Inferior parietal cortex (tissue), 1 donor: ENCODE measurements at regions not wholly inside any gene's neighbourhood (a gene's known extent, or its start where the extent isn't known, plus 50 kb on each side); places are given as distances from the start of the nearest gene placed in this dataset.

Experiments
- DNase-seq: peaks from one replicate; pipeline ENCODE4 v3.0.0-alpha.2; 2016; ENCODE audit errors: extremely low spot score

DNA sequence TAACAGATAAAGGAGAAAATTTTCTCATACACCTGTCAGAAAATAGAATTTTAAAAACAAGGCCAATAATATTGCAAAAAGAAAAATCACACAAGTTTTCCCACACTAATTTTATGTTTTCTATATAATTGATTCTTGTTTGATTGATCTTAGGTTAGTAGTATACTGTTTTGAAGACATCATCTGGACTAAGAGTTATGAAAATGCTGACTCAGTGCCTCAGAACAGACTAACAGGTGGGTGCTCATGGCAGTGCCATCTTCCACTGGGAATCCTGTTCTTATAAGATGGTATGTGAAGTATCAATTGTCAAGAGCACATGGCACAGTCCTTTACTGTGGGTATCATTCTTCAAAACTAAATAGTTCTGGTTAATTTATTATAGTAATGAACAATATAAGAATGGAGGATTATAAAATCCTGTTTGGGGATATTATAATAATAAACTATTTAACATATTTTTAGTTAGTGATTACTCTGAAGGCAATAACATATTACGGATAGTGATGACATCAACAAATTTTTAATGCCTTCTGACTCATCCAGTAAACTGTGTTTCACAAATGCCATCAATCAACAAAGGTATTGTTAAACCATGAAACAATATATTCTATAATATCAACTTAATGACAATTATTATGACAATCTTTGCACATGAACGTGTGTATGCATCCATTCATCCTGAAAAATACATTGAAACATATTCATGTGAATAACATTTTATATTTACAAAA is 384.6 kb upstream of the KHDRBS2 start:
- no peak for DNase-seq

DNA sequence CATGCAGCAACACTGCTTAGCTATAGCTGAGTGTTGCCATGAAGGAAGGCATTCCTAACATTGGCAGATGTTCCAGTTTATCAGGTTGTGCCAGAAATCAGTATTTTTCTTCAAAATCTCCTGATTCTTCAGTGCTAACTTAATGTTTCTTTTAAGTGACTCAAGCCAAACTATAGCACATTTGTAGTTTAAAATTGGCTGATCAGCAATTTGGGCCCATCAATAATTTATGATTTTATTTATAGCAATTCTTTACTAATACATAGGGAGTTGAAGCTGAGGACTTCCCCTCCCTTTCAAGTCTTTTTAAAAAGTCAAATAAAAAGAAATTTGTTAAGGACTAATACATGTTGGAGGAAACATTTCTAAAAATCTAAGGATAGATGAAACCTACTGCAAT is 383.8 kb upstream of the KHDRBS2 start:
- DNase-seq: no peak

DNA sequence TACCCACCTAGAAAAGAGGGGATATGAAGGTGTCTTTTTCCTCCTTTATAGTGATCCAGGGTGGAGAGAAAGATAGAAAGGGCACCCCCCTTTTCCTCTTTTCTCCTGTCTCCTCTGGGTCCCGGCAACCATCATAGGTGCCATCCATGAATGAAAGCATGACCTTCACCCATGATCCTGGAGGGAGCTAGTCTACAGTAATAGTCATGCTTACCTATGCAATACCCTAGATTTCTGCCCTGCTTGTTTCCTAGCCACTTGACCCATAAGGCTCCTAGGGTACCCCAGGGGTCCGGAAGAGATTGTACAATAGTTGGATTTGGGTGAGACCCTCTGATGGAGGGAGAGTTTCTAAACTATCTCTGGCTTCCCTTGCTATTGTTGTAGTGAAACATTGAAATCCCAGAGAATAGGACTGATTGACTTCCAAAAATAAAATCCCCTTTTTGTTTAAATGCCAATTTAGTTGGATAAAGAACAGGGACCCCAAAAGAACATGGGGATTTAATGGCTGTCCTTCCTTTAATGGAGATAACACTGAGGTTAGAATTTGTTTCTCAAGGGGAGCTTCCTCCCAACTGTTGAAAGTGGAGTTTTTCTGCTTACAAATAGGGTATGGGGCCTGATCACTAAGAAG is 366.8 kb upstream of the KHDRBS2 start:
- DNase-seq: no peak

DNA sequence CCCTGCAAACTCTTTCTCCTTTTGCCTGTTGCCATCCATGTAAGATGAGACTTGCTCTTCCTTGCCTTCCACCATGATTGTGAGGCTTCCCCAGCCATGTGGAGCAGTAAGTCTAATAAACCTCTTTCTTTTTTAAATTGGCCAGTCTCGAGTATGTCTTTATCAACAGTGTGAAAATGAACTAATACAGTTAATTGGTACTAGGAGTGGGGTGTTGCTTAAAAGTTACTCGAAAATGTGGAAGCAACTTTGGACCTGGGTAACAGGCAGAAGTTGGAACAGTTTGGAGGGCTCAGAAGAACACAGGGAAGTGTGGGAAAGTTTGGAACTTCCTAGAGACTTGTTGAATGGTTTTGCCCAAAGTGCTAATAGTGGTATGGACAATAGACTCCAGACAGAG is 359.2 kb upstream of the KHDRBS2 start:
- no peak for DNase-seq

DNA sequence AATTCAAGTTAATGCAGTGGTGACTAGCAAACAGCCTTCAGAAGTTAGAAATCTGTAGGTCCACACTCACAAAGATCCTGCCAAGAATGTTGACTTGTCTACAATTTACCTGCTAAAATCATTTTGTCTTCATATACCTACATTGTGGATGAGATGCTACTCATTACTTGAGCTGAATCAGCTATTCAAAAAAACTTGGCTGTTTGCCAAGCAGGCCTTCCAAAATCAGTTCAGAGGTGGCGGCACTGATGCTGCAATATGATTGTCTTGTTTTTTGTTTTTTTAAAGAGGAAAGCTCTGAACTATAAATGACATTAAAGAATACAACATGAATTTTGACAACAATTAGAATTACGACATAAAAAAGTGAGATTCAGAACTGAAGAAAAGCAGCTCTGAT is 354.7 kb upstream of the KHDRBS2 start:
- no peak for DNase-seq

DNA sequence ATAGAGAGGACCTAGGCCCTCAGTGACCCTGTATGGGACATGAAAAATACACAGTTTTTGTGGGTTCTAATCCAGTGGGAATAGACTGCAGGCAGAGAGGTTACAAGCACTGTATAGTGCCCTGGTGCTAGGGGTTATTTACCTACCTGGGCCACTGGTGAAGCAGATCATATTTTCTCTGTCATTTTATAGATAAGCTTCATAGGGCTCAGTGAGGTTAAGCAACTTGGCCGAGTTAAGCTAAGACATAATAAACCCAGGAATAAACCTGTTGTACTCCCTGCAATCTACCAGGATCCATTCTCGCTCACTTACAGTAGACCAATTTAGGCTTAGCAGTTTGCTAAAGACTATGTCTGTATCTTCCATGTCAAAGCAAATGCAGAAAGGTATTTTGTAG is 340.6 kb upstream of the KHDRBS2 start:
- no peak for DNase-seq

DNA sequence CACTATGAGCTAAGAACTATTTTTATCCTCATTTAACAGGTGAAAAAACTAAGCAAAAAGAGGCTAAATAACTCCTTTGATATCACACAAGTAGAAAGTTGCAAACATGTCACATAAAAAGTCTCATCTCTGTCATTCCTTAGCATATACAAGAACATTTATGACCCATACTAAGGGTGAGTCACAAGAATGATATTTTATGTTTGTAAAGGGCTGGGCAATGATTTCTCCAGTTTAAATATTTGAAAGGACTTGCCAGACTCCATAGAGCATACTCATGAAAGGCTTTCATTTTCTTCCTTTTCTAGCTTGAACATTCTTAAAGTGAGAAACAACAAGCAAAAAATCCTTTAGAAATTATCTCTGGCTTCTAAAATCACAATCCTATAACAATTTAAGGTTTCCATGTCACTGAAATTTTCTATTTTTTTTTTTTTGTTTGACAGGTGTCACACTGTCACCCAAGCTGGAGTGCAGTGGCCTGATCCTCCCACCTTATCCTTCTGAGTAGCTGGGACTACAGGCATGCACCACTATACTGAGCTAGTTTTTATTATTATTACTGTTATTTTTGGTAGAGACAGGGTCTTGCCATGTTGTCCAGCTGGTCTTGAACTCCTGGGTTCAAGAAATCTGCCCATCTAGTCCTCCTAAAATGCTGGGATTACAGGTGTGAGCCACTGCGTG is 338.0 kb upstream of the KHDRBS2 start:
- DNase-seq: no peak

DNA sequence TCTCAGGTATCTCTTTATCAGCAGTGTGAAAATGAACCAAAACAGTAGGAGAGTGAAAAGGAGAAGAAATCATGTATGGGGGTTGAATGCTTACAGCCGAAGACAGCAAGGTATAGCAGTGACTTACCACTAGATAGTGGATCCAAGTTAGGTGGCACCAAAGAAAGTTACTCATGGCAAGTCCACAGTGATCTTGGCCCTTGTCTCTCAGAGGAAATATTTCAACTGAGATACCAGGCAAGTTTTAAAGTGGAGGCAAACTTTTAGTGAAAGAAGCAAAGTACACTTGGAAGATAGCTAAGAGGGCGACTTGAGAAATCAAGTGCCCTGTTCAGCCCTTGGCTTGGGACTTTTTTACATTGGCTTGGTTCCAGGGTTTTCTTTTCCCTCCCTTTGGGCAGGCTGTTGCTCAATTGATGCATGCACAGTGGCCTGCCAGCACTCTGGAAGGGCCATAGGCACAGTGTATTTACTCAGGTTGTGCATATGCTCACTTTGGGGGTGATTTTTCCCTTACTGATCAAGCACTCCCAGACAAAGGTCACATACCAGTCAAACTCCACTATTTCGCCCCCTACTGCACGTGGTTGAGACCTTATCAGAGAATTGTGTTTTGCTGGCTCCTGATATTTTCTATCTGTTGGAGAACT is 329.5 kb upstream of the KHDRBS2 start:
- no peak for DNase-seq

DNA sequence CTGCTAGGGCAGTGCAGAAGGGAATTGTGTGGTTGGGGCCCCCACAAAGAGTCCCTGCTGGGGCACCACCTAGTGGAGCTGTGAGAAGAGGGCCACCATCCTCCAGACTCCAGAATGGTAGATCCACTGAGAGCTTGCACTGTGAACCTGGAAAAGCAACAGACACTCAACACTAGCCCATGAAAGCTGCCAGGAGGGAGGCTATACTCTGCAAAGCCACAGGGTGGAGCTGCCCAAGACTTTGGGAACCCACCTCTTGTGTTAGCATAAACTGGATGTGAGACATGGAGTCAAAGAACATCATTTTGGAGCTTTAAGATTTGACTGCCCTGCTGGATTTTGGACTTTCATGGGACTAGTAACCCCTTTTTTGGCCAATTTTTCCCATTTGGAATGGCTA is 328.4 kb upstream of the KHDRBS2 start:
- no peak for DNase-seq

DNA sequence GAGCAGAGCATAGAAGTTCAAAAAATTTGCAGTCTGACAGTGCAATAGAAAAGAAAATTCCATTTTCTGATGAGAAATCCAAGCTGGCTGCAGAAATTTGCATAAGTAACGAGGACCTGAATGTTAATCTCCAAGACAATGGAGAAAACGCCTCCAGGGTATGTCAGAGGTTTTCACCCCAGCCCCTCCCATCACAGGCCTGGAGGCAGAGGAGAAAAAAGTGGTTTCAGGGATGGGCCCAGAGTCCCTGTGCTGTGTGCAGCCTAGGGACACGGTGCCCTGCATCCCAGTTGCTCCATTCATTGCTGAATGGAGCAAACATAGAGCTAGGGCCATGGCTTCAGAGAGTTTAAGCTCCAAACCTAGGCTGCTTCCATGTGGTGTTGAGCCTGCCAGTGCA is 327.9 kb upstream of the KHDRBS2 start:
- DNase-seq: no peak

DNA sequence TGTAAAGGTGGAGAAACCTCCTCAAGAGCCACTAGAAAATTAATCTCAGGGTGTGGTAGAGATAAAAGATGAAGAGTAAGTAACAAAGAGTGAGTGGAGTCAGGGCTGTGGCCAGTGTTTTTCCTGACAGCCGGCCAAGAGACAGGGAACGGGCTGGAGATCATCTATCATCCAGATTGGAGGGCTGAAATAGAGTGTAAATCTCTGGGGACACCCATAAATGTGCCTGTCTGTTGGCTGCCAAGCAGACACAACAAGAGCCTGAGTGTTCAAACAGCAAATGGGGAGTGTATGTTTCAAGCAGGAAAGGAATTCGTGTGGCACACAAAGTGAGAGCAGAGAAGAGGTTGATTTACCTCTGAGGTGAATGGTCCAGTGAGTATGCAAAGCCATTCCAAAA is 326.4 kb upstream of the KHDRBS2 start:
- DNase-seq: no peak

DNA sequence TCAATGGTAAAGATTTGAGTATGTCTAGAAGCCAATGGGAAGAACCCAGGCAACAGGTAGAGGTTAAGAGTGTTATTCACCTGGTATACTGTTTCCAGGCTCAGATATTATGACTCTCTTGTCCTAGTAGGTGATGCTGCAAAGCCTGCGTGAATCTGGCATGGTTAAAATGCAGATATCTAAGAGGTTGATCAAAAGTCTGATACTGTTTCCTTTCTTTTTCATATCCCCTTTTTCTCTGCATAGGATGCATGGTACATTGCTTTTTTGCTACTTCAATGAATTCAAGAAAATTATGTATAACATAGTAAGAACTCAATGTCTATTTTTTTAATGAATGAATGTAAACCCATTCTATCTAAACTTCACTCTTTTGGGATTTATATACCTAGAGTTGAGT is 284.3 kb upstream of the KHDRBS2 start:
- DNase-seq: no peak

DNA sequence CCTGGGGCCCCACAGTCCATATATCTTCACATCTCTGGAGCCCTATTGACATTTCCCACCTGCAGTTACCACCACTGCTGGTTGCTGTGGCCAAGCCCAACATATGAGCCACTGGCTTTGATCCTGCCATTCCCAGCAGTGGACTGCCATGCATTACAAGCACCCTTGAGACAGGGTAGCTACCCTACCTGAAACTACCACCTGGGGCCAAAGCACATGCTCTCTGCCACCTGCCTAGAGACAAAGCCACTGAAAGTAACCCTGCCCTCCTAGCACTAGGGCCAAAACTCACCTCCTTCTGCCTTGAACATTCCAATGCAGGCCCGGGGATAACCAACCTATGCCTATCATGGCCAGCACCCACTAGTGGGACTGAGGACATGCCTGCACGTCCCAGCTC is 255.5 kb upstream of the KHDRBS2 start:
- DNase-seq: no peak

DNA sequence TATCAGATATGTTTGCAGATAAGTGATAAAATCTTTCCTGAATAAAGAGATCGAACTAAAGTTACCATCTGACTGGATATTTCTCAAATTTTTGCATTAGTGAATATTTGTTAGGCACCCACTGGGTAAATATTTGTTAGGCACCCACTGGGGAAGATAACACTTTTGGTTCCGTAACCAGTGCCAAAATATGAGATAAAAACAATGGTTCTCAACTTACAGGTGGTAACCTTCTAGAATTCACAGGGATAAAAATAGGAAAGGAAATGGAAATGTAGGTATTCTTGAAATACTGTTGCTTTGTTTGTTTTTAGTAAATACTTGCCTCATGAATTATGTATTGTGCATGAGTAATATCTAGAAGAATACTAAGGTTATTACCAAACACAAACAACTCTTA is 245.0 kb upstream of the KHDRBS2 start:
- DNase-seq: no peak

DNA sequence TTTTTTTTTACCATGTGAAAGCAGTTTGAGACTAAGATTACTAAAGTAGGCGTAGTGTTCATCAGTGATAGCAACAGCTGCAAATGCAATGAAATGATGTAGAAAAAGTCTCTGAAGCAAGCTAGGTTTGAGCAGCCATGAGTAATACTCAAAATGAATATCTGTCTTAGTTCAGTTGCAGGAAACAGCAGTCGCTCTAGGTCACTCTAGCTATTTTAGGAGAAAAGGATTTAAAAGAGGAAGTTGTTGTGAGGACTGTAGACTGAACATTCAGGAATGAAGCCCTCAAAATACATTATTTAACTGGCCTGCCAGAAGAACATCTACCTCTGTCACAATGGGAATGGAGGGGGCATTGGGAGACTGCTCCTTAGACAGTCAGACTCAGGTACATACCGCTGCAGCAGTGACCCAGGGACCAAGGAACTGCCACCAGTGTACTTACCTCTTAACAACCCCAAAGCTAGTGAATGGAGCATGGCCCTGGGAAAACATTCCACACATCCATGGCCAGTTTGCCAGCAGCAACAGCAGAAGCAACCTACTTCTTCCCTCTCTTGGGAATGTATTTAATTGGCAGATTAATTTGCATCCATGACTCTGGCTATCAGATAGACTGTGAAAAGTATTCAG is 243.0 kb upstream of the KHDRBS2 start:
- DNase-seq: no peak

DNA sequence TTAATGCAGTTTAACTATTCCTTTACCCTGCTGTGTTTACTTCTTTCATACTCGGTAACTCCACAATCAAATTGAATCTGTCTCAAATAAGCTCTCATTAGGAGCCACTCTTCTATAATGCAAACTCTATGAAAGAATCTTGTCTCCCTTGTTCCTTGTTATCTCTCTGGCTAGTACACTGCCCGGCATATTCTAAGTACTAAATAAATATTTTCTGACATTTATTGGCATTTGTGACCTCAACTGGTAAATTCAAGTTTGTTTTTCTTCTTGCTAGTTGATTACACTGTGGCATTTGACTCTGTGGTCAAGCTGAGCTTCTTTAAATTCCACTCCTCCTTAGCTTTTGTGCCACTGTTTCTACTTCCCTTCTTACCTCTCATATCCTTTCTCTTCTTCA is 237.6 kb upstream of the KHDRBS2 start:
- no peak for DNase-seq

DNA sequence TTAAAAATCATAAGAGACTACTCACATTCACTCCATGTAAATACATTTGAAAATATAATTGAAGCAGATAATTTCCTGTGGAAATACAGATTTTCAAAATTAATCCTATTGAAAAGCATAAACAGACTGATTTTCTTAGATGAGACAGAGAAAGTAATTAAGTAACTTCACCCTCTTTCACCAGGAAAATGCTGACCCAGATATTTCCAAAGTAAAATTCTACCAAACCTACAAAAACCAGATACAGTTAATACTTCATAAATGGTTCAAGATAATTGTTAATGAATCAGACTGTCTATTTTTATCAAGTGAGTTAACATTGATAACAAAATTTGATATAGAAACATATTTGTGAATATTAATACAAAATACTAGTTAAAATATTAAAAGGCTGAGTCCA is 233.5 kb upstream of the KHDRBS2 start:
- DNase-seq: no peak

DNA sequence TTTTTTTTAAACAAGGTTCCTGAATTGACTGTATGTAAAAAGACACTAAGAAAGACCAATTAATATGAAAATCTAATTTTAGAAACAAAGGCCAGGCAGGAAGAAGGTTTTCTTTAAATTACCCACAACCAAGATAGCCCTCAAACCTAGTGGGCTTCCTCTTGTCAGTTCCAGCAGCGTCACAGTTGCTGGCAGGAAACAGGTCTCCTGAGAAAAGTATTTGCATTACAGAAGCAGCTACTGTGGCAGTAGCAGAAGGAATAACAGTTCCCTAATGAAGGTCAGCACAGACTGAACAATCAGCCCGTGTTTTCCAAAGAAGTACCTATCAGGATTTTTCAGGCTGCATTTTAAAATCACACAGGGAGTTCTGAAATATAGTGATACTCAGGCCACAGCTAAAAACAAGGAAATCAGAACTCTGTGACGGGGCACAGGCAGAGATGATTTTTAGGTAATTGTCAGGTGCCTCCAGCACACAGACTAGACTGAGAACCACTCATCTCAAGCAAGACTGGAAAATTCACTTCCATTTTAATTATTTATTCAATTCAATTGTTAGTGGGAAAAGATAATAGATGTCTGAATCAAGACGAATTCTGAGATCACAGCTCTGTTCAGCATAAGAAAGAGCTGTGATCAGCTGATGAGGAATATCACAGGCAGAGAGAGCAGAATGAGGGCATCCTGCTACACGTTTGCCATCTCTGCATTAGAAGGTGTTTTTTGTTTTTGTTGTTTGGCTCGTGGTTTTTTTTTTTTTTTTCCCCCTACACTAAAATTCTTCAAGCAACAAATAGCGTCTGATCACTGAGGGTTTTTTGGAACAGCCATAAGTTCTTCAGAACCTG is 230.5 kb upstream of the KHDRBS2 start:
- DNase-seq: no peak

DNA sequence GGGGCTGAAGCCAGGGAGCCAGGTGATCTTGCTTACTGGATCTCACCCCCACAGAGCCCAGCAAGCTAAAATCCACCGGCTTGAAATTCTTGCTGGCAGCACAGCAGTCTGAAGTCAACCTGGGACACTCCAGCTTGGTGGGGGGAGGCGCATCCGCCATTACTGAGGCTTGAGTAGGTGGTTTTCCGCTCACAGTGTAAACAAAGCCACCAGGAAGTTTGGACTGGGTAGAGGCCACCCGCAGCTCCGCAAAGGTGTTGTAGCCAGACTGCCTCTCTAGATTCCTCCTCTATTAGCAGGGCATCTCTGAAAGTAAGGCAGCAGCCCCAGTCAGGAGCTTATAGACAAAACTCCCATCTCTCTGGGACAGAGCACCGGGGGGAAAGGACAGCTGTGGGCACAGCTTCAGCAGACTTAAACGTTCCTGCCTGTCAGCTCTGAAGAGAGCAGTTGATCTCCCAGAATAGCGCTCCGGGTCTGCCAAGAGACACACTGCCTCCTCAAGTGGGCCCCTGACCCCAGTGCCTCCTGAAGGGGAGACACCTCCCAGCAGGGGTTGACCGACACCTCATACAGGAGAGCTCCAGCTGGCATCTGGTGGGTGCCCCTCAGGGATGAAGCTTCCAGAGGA is 206.3 kb upstream of the KHDRBS2 start:
- no peak for DNase-seq

DNA sequence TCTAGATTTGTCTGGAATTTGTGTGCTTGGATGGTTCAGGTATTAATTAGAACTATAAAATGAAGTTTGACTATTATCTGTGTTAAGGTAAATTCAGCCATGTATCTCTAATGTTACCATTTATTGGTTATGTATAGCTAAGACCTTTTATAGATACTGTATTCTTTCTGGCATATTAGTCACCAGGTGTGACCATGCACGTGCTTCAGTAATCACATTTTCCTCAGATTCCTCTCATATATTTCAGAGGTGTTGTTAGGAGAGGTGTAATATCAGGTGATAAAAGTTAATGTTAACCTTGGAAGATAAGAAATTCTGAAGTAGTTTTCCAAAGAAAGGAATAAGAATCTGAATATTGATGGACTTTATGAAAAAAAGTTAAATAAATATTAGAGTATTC is 194.5 kb upstream of the KHDRBS2 start:
- no peak for DNase-seq

DNA sequence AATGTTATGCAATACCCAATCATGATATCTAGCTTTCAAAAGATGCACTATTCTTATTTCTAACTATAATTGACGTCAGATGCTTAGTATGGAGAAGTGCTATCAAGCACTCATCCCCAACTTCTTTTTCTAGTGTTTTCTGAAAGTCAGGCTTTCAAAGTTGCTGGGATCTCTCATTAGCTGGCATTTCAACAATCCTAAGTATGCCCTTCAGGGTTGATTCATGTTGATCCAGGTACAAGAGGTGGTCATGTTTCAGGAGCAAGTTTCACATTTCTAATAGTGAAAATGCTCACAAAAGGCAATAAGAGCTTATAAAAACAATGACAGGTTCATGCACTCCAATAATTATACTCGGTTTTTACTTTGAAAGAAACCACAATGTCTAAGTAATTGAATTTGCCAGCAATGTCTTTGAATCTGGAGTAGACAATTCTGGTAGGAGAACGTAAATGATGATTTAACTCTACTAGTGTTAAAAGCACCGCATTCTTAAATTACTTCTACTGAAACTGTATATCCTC is 193.7 kb upstream of the KHDRBS2 start:
- DNase-seq: no peak
